Body of pancreas (tissue), 4 donors: ENCODE measurements at regions not wholly inside any gene's neighbourhood (a gene's known extent, or its start where the extent isn't known, plus 50 kb on each side); places are given as distances from the start of the nearest gene placed in this dataset.

Experiments used
- CTCF ChIP-seq, 7 experiments: fragments of 450-650 bp in 4 of 7; fragments of 200-600 bp in 3 of 7; sonication (generic) in 3 of 7; IDR thresholded peaks; one replicate each; pipeline ENCODE4 v1.5.1; 2016 to 2019; ENCODE audit warnings: antibody characterized with exemption in 7 of 7
- POLR2A ChIP-seq, 3 donors: fragments of 450-650 bp; IDR thresholded peaks; one replicate each; pipeline ENCODE4 v1.6.1; 2016; ENCODE audit warnings: antibody characterized with exemption in 3 of 3, mild to moderate bottlenecking in 2 of 3

DNA sequence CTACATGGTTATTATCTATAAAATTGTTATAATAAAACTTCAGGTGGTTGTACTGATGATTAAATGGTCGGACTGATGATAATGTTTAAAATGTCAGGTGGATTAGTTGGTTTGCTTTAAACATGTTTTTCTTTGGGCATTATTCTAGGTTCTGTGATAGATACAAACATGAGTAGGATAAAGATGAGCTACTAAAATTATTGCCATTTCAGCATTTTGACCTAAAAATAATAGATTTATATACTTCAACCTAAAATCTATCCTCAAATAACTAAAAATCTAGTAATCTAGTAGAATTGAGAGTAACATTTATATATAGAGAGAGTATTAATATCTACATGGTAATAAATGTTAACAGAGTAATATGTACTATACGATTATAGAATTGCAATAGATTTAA, 241.7 kb upstream of the CDH8 start:
- TF ChIP-seq CTCF (IDR thresholded peaks at IDR 0.05) (no peak), POLR2A (IDR thresholded peaks at IDR 0.05) (no peak)
